ENCODE measurements at regions not wholly inside any gene's neighbourhood (a gene's known extent, or its start where the extent isn't known, plus 50 kb on each side); places are given as distances from the start of the nearest gene placed in this dataset.

DNA sequence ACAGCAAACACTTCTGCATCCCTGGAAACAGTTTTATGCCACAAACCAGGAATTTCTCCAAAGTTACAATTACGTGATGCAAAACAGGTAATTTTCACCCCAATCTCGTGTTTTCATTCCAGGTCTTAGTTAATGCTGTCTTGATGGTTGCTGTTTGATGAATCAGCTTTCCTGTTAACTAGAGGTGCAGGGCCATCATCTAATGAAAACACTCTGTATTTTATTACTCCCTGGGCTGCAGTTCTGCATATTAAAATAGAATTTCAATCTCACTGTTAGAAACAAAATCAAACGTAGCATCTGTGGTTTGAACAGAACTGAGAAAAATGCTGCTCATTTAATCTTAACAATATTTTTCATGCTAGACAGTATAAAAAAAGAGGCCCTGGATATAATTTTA, 129.4 kb downstream of the TUSC1 start:
- TF ChIP-seq EGR1 (IDR thresholded peaks at IDR 0.05) (no peak), FOXM1 (IDR thresholded peaks at IDR 0.05; ENCODE audit: borderline replicate concordance, low read depth) (no peak), NFIC (IDR thresholded peaks at IDR 0.05) (no peak)

DNA sequence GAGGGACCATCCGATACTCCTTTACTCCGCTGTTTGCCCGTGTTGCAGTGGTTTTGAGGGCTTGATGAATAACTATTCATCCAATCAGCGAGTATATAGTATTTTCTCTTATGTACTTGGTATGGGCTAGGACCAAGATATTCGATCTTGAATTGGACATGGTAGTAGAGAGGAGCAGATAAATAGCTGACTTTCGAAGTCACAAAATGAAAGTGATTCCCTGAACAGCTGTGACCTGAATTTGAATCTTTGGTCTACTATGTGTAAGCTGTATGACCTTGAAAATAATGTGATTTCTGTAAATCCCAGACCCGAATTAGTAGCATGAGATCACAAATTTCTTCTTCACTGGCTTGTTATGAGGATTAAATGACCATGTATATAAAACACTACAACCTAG, 134.4 kb downstream of the TUSC1 start:
- TF ChIP-seq FOXM1 (IDR thresholded peaks at IDR 0.05; ENCODE audit: borderline replicate concordance, low read depth) (no peak), RAD21 (IDR thresholded peaks at IDR 0.05; ENCODE audit: low read depth) (no peak), ZBTB7A (IDR thresholded peaks at IDR 0.05; ENCODE audit: low read depth) (no peak), CREB1 (IDR thresholded peaks at IDR 0.05; ENCODE audit: low read depth) (no peak), CEBPB (IDR thresholded peaks at IDR 0.05) (no peak), EP300 (IDR thresholded peaks at IDR 0.05; ENCODE audit: borderline replicate concordance) (no peak), NFIC (IDR thresholded peaks at IDR 0.05) (no peak), YY1 (IDR thresholded peaks at IDR 0.05; ENCODE audit: low read depth) (no peak), EGR1 (IDR thresholded peaks at IDR 0.05) (no peak), TCF12 (IDR thresholded peaks at IDR 0.05; ENCODE audit: low read depth) (no peak), TAF1 (IDR thresholded peaks at IDR 0.05; ENCODE audit: low read depth) (no peak), TEAD4 (IDR thresholded peaks at IDR 0.05) (no peak), REST (IDR thresholded peaks at IDR 0.05; ENCODE audit: low read depth) (no peak)
- TF ChIP-seq, protein P1, sequence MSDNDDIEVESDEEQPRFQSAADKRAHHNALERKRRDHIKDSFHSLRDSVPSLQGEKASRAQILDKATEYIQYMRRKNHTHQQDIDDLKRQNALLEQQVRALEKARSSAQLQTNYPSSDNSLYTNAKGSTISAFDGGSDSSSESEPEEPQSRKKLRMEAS (IDR thresholded peaks at IDR 0.05), result no peak
- TF ChIP-seq, protein P2, sequence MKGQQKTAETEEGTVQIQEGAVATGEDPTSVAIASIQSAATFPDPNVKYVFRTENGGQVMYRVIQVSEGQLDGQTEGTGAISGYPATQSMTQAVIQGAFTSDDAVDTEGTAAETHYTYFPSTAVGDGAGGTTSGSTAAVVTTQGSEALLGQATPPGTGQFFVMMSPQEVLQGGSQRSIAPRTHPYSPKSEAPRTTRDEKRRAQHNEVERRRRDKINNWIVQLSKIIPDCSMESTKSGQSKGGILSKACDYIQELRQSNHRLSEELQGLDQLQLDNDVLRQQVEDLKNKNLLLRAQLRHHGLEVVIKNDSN (IDR thresholded peaks at IDR 0.05), result no peak

- TF ChIP-seq REST (IDR thresholded peaks at IDR 0.05; ENCODE audit: low read depth) (no peak), ZBTB7A (IDR thresholded peaks at IDR 0.05; ENCODE audit: low read depth) (no peak)
- TF ChIP-seq, protein P2 (IDR thresholded peaks at IDR 0.05), result no peak
These were observed 135.9 kb downstream of the TUSC1 start for GRCh38 chr9:25542319-25542718.

DNA sequence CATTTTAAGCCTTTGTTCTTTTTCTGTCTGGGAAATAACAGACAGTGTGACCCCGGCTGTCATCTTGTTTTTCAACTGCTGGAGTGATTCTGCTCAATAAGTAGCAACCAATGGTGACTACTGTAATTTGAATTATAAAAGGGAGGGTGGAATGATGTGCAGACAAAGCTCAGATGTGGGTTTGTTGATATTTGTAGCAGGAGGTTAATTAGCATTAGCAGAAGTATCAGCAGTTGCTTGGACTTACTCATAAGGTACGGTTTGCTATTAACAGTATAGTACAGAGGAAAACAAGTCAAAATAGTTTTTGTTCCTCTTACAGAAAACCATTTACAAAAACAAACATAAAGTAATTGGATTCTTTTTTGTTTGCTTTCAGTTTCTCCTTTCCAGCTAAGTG, 140.4 kb downstream of the TUSC1 start:
- TF ChIP-seq NFIC (IDR thresholded peaks at IDR 0.05), result no peak
- TF ChIP-seq TEAD4 (IDR thresholded peaks at IDR 0.05), result no peak
- TF ChIP-seq REST (IDR thresholded peaks at IDR 0.05; ENCODE audit: low read depth), result no peak
- TF ChIP-seq EGR1 (IDR thresholded peaks at IDR 0.05), result no peak
- TF ChIP-seq YY1 (IDR thresholded peaks at IDR 0.05; ENCODE audit: low read depth), result no peak
- no peak for TF ChIP-seq TCF12 (IDR thresholded peaks at IDR 0.05; ENCODE audit: low read depth)
- no peak for TF ChIP-seq FOXM1 (IDR thresholded peaks at IDR 0.05; ENCODE audit: borderline replicate concordance, low read depth)
- TF ChIP-seq TAF1 (IDR thresholded peaks at IDR 0.05; ENCODE audit: low read depth), result no peak
- TF ChIP-seq, protein P2 (IDR thresholded peaks at IDR 0.05), result no peak
- no peak for TF ChIP-seq ZBTB7A (IDR thresholded peaks at IDR 0.05; ENCODE audit: low read depth)
- no peak for TF ChIP-seq EP300 (IDR thresholded peaks at IDR 0.05; ENCODE audit: borderline replicate concordance)
- no peak for TF ChIP-seq CEBPB (IDR thresholded peaks at IDR 0.05)

GRCh38 chr9:25519286-25519685, 159.0 kb downstream of the TUSC1 start:
- TF ChIP-seq CREB1 (IDR thresholded peaks at IDR 0.05; ENCODE audit: low read depth) (no peak), RAD21 (IDR thresholded peaks at IDR 0.05; ENCODE audit: low read depth) (no peak), FOXM1 (IDR thresholded peaks at IDR 0.05; ENCODE audit: borderline replicate concordance, low read depth) (no peak), EGR1 (IDR thresholded peaks at IDR 0.05) (no peak), ZBTB7A (IDR thresholded peaks at IDR 0.05; ENCODE audit: low read depth) (no peak), CEBPB (IDR thresholded peaks at IDR 0.05) (no peak), TAF1 (IDR thresholded peaks at IDR 0.05; ENCODE audit: low read depth) (no peak), TCF12 (IDR thresholded peaks at IDR 0.05; ENCODE audit: low read depth) (no peak), TEAD4 (IDR thresholded peaks at IDR 0.05) (no peak), YY1 (IDR thresholded peaks at IDR 0.05; ENCODE audit: low read depth) (no peak), REST (IDR thresholded peaks at IDR 0.05; ENCODE audit: low read depth) (no peak), EP300 (IDR thresholded peaks at IDR 0.05; ENCODE audit: borderline replicate concordance) (no peak), NFIC (IDR thresholded peaks at IDR 0.05) (no peak)
- TF ChIP-seq, protein P2 (IDR thresholded peaks at IDR 0.05), result no peak
- TF ChIP-seq, protein P1 (IDR thresholded peaks at IDR 0.05), result no peak
